HCT116 (cell line): ENCODE measurements at regions not wholly inside any gene's neighbourhood (a gene's known extent, or its start where the extent isn't known, plus 50 kb on each side); places are given as distances from the start of the nearest gene placed in this dataset.

Source experiments
- ATAC-seq: fragments of 200-7000 bp; cut with Tn5 transposase; 2 replicates; pipeline ENCODE4 v1.9.1; 2020; ENCODE audit warnings: mild to moderate bottlenecking, moderate library complexity
- BruUV-seq: library from RNA; stranded (reverse); fragments of 400-500 nt; replicated peaks from 2 replicates; lab custom pipeline; 2021; lab: Mats Ljungman, UMichigan
- CTCF ChIA-PET: fragments of 300-600 bp; sonication (Branson Sonifier 250); formaldehyde crosslinking; loops from one replicate; lab custom pipeline; 2021; ENCODE audit warnings: antibody characterized with exemption; lab: Charles Lee
- POLR2A ChIA-PET: fragments of 300-600, 350-600 bp; sonication (Branson Sonifier 250); formaldehyde crosslinking; loops from one replicate; lab custom pipeline; 2021; ENCODE audit warnings: antibody characterized with exemption; lab: Charles Lee
- RAD21 ChIA-PET, 2 experiments: fragments of 300-600 bp; sonication (Branson Sonifier 250); formaldehyde crosslinking; loops; one replicate each; lab custom pipeline; 2023; ENCODE audit warnings: low total read pairs in 2 of 2; ENCODE audit not compliant: uncharacterized antibody in 2 of 2, unreplicated experiment in 2 of 2, low non-redundant PET in 1 of 2; lab: Charles Lee
- DNase-seq: peaks from one replicate; pipeline ENCODE4 v3.0.0-alpha.2; 2010; ENCODE audit warnings: low read depth, low spot score
- H2AFZ ChIP-seq: fragments of 200-600 bp; shearing (Covaris generic), sonication (generic); 2 replicates; pipeline ENCODE4 v1.6.1; 2017; ENCODE audit warnings: low read depth, mixed run types, mixed read lengths, antibody characterized with exemption, low read length; ENCODE audit not compliant: poor library complexity, severe bottlenecking
- H3K27ac ChIP-seq: 2 replicates; pipeline ENCODE4 v1.5.1; 2012; ENCODE audit warnings: low read depth, low read length
- H3K27me3 ChIP-seq: fragments of 200-600 bp; sonication (generic); 2 replicates; pipeline ENCODE4 v1.6.1; 2016; ENCODE audit warnings: mixed run types, low read length, mixed read lengths; ENCODE audit not compliant: insufficient read depth
- H3K36me3 ChIP-seq, 2 experiments: fragments of 200-500 bp in 1 of 2; fragments of 200-600 bp in 1 of 2; sonication (Bioruptor generic) in 1 of 2; sonication (generic) in 1 of 2; 2 replicates each; pipeline versions ENCODE4 v1.5.1 to v1.6.1; 2014 to 2016; ENCODE audit warnings: low read length in 2 of 2, inconsistent platforms in 1 of 2, mixed read lengths in 1 of 2, mixed run types in 1 of 2; ENCODE audit not compliant: insufficient read depth in 2 of 2, control insufficient read depth in 1 of 2
- H3K4me1 ChIP-seq, 2 experiments: fragments of 200-600 bp in 1 of 2; sonication (generic) in 1 of 2; 2 replicates each; pipeline versions ENCODE4 v1.5.1 to v1.6.1; 2012 to 2017; ENCODE audit warnings: low read length in 2 of 2, inconsistent platforms in 1 of 2, mild to moderate bottlenecking in 1 of 2, mixed read lengths in 1 of 2, mixed run types in 1 of 2, moderate library complexity in 1 of 2; ENCODE audit not compliant: insufficient read depth in 2 of 2, control insufficient read depth in 1 of 2
- H3K4me2 ChIP-seq: fragments of 200-600 bp; sonication (generic); 2 replicates; pipeline ENCODE4 v1.6.1; 2017; ENCODE audit warnings: mixed run types, low read length, mixed read lengths
- H3K4me3 ChIP-seq, 2 experiments: fragments of 200-600 bp in 1 of 2; sonication (generic) in 1 of 2; replicated peaks in 1 of 2; 2 replicates each; pipeline ENCODE4 v1.5.1; 2011 to 2016; ENCODE audit warnings: low read length in 2 of 2, control low read depth in 1 of 2, low read depth in 1 of 2, mild to moderate bottlenecking in 1 of 2, mixed read lengths in 1 of 2, mixed run types in 1 of 2
- H3K79me2 ChIP-seq: fragments of 200-600 bp; sonication (generic); 2 replicates; pipeline ENCODE4 v1.6.1; 2017; ENCODE audit warnings: mild to moderate bottlenecking, mixed run types, low read length, moderate library complexity, mixed read lengths; ENCODE audit not compliant: insufficient read depth
- H3K9ac ChIP-seq: fragments of 200-600 bp; sonication (generic); 2 replicates; pipeline ENCODE4 v1.6.1; 2016; ENCODE audit warnings: low read length, mixed read lengths
- H3K9me2 ChIP-seq: fragments of 200-600 bp; sonication (generic), shearing (Covaris generic); 2 replicates; pipeline ENCODE4 v1.6.1; 2017; ENCODE audit warnings: mixed run types, mild to moderate bottlenecking, moderate library complexity; ENCODE audit not compliant: insufficient read depth
- H3K9me3 ChIP-seq, 2 experiments: fragments of 200-500 bp in 1 of 2; fragments of 200-600 bp in 1 of 2; sonication (Bioruptor generic) in 1 of 2; sonication (generic) in 1 of 2; 2 replicates each; pipeline ENCODE4 v1.6.1; 2014 to 2017; ENCODE audit warnings: low read length in 2 of 2, mixed read lengths in 2 of 2, inconsistent platforms in 1 of 2, low read depth in 1 of 2, mild to moderate bottlenecking in 1 of 2, mixed run types in 1 of 2, moderate library complexity in 1 of 2; ENCODE audit not compliant: control insufficient read depth in 1 of 2, insufficient read depth in 1 of 2
- H4K20me1 ChIP-seq: fragments of 200-600 bp; sonication (generic), shearing (Covaris generic); 2 replicates; pipeline ENCODE4 v1.6.1; 2017; ENCODE audit warnings: mixed run types, mild to moderate bottlenecking, moderate library complexity; ENCODE audit not compliant: insufficient read depth
- ATF3 ChIP-seq: IDR thresholded peaks from 2 replicates; pipeline ENCODE4 v1.6.1; 2012
- CBX3 ChIP-seq: IDR thresholded peaks from 2 replicates; pipeline ENCODE4 v1.6.1; 2012; ENCODE audit warnings: low read depth
- CEBPB ChIP-seq: IDR thresholded peaks from 2 replicates; pipeline ENCODE4 v1.6.1; 2012; ENCODE audit warnings: low read depth
- EZH2 ChIP-seq: fragments of 200-600 bp; sonication (generic); IDR thresholded peaks from 2 replicates; pipeline ENCODE4 v1.6.1; 2017; ENCODE audit warnings: antibody characterized with exemption, mixed run types
- RAD21 ChIP-seq: IDR thresholded peaks from 2 replicates; pipeline ENCODE4 v1.6.1; 2012; ENCODE audit warnings: low read depth, mild to moderate bottlenecking
- SIN3A ChIP-seq: IDR thresholded peaks from 2 replicates; pipeline ENCODE4 v1.6.1; 2012; ENCODE audit warnings: low read depth
- SRF ChIP-seq: IDR thresholded peaks from 2 replicates; pipeline ENCODE4 v1.6.1; 2012; ENCODE audit warnings: low read depth
- intact Hi-C: fragments of 100-400 bp; cut with micrococcal nuclease; formaldehyde crosslinking; loops from 2 replicates; pipeline ENCODE4 v1.10.0; 2022
- TF ChIP-seq, protein P1 (sequence below): IDR thresholded peaks from 2 replicates; pipeline ENCODE4 v1.6.1; 2012
- TF ChIP-seq, protein P2 (sequence below): IDR thresholded peaks from 2 replicates; pipeline ENCODE4 v1.6.1; 2011; ENCODE audit warnings: mild to moderate bottlenecking, low read length, moderate library complexity; ENCODE audit not compliant: insufficient replicate concordance; ENCODE audit errors: extremely low read depth
- TF ChIP-seq, protein P3 (sequence below): IDR thresholded peaks from 2 replicates; pipeline ENCODE4 v1.6.1; 2012; ENCODE audit warnings: low read depth
- TF ChIP-seq, protein P4 (sequence below), 3 experiments: fragments of 200-600 bp in 1 of 3; sonication (generic) in 1 of 3; IDR thresholded peaks in 2 of 3; conservative IDR thresholded peaks in 1 of 3; 2 replicates each; pipeline ENCODE4 v1.5.1; 2012 to 2017; ENCODE audit warnings: low read depth in 2 of 3, low read length in 2 of 3, antibody characterized with exemption in 1 of 3, borderline replicate concordance in 1 of 3, control low read depth in 1 of 3, mild to moderate bottlenecking in 1 of 3, mixed read lengths in 1 of 3, mixed run types in 1 of 3, moderate library complexity in 1 of 3; ENCODE audit not compliant: insufficient read depth in 1 of 3

DNA sequence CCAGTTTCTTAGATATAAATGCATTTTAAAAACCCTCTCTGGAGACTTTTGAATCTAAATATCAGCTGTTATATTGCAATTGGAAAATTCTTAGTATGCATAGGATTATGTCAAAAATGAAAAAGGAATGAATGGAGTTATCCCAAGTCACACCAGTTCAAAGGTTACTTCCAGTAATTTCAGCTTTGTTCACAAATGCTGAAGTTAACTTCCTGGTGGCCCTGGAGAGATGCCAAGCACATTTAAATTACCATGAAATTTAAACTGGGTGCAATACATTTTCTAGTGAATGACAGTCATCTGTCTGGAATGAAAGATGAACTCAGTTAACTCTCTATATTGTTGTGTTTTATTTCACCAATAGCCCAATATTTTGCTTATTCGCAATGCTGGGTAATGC lies 753.9 kb downstream of the SUCLG1 start:
- no peaks in the 10 kb centered on the region for H3K4me1 ChIP-seq
- intact Hi-C loops = no loop called here
- H3K9me2 ChIP-seq = no peaks in the 10 kb centered on the region
- H4K20me1 ChIP-seq = no peaks in the 10 kb centered on the region
- H3K9ac ChIP-seq = no peak overlapping the region
- H3K79me2 ChIP-seq = no peaks in the 10 kb centered on the region
- ChIA-PET CTCF (no interaction called here), POLR2A (no interaction called here)
- ATAC-seq = no peak
- no peaks in the 10 kb centered on the region for H3K9me3 ChIP-seq
- H3K27ac ChIP-seq = no peak overlapping the region
- no peak overlapping the region for H3K4me3 ChIP-seq
- no peaks in the 10 kb centered on the region for H3K36me3 ChIP-seq
- TF ChIP-seq SIN3A (no peak), ATF3 (no peak), RAD21 (no peak), CEBPB (no peak), EZH2 (no peak), CBX3 (no peak), SRF (no peak)
- TF ChIP-seq, protein P1, sequence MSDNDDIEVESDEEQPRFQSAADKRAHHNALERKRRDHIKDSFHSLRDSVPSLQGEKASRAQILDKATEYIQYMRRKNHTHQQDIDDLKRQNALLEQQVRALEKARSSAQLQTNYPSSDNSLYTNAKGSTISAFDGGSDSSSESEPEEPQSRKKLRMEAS = no peak
- TF ChIP-seq, protein P2, sequence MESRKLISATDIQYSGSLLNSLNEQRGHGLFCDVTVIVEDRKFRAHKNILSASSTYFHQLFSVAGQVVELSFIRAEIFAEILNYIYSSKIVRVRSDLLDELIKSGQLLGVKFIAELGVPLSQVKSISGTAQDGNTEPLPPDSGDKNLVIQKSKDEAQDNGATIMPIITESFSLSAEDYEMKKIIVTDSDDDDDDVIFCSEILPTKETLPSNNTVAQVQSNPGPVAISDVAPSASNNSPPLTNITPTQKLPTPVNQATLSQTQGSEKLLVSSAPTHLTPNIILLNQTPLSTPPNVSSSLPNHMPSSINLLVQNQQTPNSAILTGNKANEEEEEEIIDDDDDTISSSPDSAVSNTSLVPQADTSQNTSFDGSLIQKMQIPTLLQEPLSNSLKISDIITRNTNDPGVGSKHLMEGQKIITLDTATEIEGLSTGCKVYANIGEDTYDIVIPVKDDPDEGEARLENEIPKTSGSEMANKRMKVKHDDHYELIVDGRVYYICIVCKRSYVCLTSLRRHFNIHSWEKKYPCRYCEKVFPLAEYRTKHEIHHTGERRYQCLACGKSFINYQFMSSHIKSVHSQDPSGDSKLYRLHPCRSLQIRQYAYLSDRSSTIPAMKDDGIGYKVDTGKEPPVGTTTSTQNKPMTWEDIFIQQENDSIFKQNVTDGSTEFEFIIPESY = no peak
- TF ChIP-seq, protein P3, sequence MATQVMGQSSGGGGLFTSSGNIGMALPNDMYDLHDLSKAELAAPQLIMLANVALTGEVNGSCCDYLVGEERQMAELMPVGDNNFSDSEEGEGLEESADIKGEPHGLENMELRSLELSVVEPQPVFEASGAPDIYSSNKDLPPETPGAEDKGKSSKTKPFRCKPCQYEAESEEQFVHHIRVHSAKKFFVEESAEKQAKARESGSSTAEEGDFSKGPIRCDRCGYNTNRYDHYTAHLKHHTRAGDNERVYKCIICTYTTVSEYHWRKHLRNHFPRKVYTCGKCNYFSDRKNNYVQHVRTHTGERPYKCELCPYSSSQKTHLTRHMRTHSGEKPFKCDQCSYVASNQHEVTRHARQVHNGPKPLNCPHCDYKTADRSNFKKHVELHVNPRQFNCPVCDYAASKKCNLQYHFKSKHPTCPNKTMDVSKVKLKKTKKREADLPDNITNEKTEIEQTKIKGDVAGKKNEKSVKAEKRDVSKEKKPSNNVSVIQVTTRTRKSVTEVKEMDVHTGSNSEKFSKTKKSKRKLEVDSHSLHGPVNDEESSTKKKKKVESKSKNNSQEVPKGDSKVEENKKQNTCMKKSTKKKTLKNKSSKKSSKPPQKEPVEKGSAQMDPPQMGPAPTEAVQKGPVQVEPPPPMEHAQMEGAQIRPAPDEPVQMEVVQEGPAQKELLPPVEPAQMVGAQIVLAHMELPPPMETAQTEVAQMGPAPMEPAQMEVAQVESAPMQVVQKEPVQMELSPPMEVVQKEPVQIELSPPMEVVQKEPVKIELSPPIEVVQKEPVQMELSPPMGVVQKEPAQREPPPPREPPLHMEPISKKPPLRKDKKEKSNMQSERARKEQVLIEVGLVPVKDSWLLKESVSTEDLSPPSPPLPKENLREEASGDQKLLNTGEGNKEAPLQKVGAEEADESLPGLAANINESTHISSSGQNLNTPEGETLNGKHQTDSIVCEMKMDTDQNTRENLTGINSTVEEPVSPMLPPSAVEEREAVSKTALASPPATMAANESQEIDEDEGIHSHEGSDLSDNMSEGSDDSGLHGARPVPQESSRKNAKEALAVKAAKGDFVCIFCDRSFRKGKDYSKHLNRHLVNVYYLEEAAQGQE = no peak
- TF ChIP-seq, protein P4, sequence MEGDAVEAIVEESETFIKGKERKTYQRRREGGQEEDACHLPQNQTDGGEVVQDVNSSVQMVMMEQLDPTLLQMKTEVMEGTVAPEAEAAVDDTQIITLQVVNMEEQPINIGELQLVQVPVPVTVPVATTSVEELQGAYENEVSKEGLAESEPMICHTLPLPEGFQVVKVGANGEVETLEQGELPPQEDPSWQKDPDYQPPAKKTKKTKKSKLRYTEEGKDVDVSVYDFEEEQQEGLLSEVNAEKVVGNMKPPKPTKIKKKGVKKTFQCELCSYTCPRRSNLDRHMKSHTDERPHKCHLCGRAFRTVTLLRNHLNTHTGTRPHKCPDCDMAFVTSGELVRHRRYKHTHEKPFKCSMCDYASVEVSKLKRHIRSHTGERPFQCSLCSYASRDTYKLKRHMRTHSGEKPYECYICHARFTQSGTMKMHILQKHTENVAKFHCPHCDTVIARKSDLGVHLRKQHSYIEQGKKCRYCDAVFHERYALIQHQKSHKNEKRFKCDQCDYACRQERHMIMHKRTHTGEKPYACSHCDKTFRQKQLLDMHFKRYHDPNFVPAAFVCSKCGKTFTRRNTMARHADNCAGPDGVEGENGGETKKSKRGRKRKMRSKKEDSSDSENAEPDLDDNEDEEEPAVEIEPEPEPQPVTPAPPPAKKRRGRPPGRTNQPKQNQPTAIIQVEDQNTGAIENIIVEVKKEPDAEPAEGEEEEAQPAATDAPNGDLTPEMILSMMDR (IDR thresholded peaks at IDR 0.05 in 2 of 3, conservative IDR thresholded peaks at IDR 0.05 in 1 of 3; ENCODE audit: borderline replicate concordance in 1 of 3, insufficient read depth in 1 of 3, low read depth in 2 of 3, low read length in 2 of 3) = no peak
- TF ChIP-seq, all 23 proteins: peak for 0
- DNase-seq = no peak
- RAD21 ChIA-PET = no interaction called here
- BruUV-seq = no TSS peak
- H2AFZ ChIP-seq = no peak overlapping the region
- no peak overlapping the region for H3K4me2 ChIP-seq
- H3K27me3 ChIP-seq = no peaks in the 10 kb centered on the region
